SU-DHL-6 (cell line): ENCODE measurements at regions not wholly inside any gene's neighbourhood (a gene's known extent, or its start where the extent isn't known, plus 50 kb on each side); places are given as distances from the start of the nearest gene placed in this dataset.

ENCODE experiments used
- CTCF ChIP-seq: fragments of 200-600 bp; sonication (generic); IDR thresholded peaks from one replicate; pipeline ENCODE4 v1.5.1; 2017; ENCODE audit warnings: antibody characterized with exemption, mild to moderate bottlenecking, low read length, moderate library complexity; ENCODE audit not compliant: insufficient read depth, poor library complexity, severe bottlenecking
- EZH2phosphoT487 ChIP-seq: fragments of 200-600 bp; sonication (generic), shearing (Covaris generic); conservative IDR thresholded peaks from 2 replicates; pipeline ENCODE4 v1.6.1; 2018; ENCODE audit warnings: mild to moderate bottlenecking, antibody characterized with exemption, low read length, moderate library complexity, mixed read lengths

DNA sequence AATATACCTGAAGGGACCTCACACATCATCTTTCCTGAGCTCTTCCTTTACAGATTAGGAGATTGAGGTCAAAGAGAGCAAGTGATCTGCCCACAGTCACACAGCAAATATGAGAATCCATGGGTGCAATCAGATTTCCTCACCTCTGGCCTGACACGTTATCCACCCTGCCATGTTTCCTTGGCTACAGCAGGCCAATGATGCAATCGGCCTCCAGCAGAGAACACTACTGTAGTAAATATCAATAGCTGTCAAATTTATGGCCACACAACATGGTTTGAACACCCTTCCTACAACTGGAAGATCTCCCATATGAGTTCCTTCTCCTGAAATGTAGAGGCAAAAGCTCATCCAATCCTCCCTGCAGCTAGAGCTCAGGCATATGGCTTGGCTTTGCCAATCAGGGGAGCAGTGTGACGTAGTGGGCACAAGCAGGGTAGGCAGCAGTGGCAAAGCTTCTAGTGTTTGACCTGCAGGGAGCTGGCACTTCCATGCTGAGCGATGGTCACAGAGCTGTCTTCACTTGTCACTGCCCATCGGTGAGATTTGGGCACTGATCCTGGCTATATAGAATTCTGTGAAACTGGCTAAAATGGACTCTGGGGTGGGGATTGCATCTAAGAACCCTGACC, 271.3 kb downstream of the TJP1 start:
- TF ChIP-seq CTCF (no peak), EZH2phosphoT487 (no peak)
